H9 (cell line): ENCODE measurements at regions not wholly inside any gene's neighbourhood (a gene's known extent, or its start where the extent isn't known, plus 50 kb on each side); places are given as distances from the start of the nearest gene placed in this dataset.

Experiments
- DNase-seq: peaks from one replicate; pipeline ENCODE4 v3.0.0-alpha.2; 2017
- H2AFZ ChIP-seq: one replicate; pipeline ENCODE4 v1.6.1; 2013; ENCODE audit warnings: mild to moderate bottlenecking, low read length, control low read depth, moderate library complexity
- H2AK5ac ChIP-seq: 2 replicates; pipeline ENCODE4 v1.6.1; 2013; ENCODE audit warnings: low read length, control low read depth, mixed read lengths; ENCODE audit not compliant: insufficient read length
- H2BK120ac ChIP-seq: one replicate; pipeline ENCODE4 v1.6.1; 2013; ENCODE audit warnings: low read depth, mild to moderate bottlenecking, low read length, control low read depth, inconsistent platforms; ENCODE audit not compliant: poor library complexity, severe bottlenecking
- H2BK12ac ChIP-seq: 2 replicates; pipeline ENCODE4 v1.6.1; 2013; ENCODE audit warnings: low read length, control low read depth, mixed read lengths, low read depth; ENCODE audit not compliant: insufficient read length
- H2BK15ac ChIP-seq: 2 replicates; pipeline ENCODE4 v1.6.1; 2013; ENCODE audit warnings: low read depth, low read length, control low read depth
- H2BK20ac ChIP-seq: one replicate; pipeline ENCODE4 v1.6.1; 2013; ENCODE audit warnings: low read depth, mild to moderate bottlenecking, low read length, control low read depth, inconsistent platforms; ENCODE audit not compliant: poor library complexity, severe bottlenecking
- H2BK5ac ChIP-seq: 2 replicates; pipeline ENCODE4 v1.6.1; 2013; ENCODE audit warnings: low read length, control low read depth, mixed read lengths; ENCODE audit not compliant: insufficient read length
- H3K14ac ChIP-seq: 2 replicates; pipeline ENCODE4 v1.6.1; 2013; ENCODE audit warnings: low read length, control low read depth; ENCODE audit not compliant: insufficient read depth
- H3K18ac ChIP-seq: 2 replicates; pipeline ENCODE4 v1.6.1; 2013; ENCODE audit warnings: low read depth, mild to moderate bottlenecking, mixed read lengths, low read length, control low read depth; ENCODE audit not compliant: insufficient read length
- H3K23ac ChIP-seq: 2 replicates; pipeline ENCODE4 v1.6.1; 2013; ENCODE audit warnings: low read length, control low read depth, mixed read lengths, low read depth; ENCODE audit not compliant: insufficient read length
- H3K23me2 ChIP-seq: 2 replicates; pipeline ENCODE4 v1.6.1; 2013; ENCODE audit warnings: low read depth, mild to moderate bottlenecking, mixed read lengths, low read length, control low read depth; ENCODE audit not compliant: insufficient read length, poor library complexity, severe bottlenecking
- H3K27ac ChIP-seq: 2 replicates; pipeline ENCODE4 v1.5.1; 2013; ENCODE audit warnings: low read length, control low read depth, mixed read lengths, low read depth; ENCODE audit not compliant: insufficient read length
- H3K27me3 ChIP-seq: 2 replicates; pipeline ENCODE4 v1.6.1; 2013; ENCODE audit warnings: low read length, control low read depth, inconsistent platforms; ENCODE audit not compliant: insufficient read depth
- H3K4ac ChIP-seq: 2 replicates; pipeline ENCODE4 v1.6.1; 2013; ENCODE audit warnings: low read depth, mild to moderate bottlenecking, control low read depth, inconsistent platforms, low read length, moderate library complexity
- H3K4me1 ChIP-seq: 2 replicates; pipeline ENCODE4 v1.6.1; 2013; ENCODE audit warnings: low read length, control low read depth, inconsistent platforms; ENCODE audit not compliant: insufficient read depth
- H3K4me2 ChIP-seq: 2 replicates; pipeline ENCODE4 v1.6.1; 2013; ENCODE audit warnings: low read length, control low read depth, mixed read lengths; ENCODE audit not compliant: insufficient read length, insufficient read depth
- H3K56ac ChIP-seq: 2 replicates; pipeline ENCODE4 v1.6.1; 2013; ENCODE audit warnings: low read depth, mild to moderate bottlenecking, mixed read lengths, low read length, control low read depth; ENCODE audit not compliant: insufficient read length
- H3K79me1 ChIP-seq: 2 replicates; pipeline ENCODE4 v1.6.1; 2013; ENCODE audit warnings: low read depth, mild to moderate bottlenecking, moderate library complexity, low read length, control low read depth, inconsistent platforms; ENCODE audit not compliant: insufficient read depth, poor library complexity, severe bottlenecking
- H3K79me2 ChIP-seq: 2 replicates; pipeline ENCODE4 v1.6.1; 2013; ENCODE audit warnings: low read length, control low read depth, inconsistent platforms; ENCODE audit not compliant: insufficient read depth
- H3K9ac ChIP-seq: 2 replicates; pipeline ENCODE4 v1.6.1; 2013; ENCODE audit warnings: low read length, control low read depth, mixed read lengths; ENCODE audit not compliant: insufficient read length; ENCODE audit errors: extremely low read depth
- H3K9me3 ChIP-seq: one replicate; pipeline ENCODE4 v1.6.1; 2013; ENCODE audit warnings: low read depth, low read length, inconsistent platforms; ENCODE audit not compliant: control insufficient read depth
- H3T11ph ChIP-seq: one replicate; pipeline ENCODE4 v1.6.1; 2013; ENCODE audit warnings: mild to moderate bottlenecking, low read length, control low read depth, inconsistent platforms
- H4K20me1 ChIP-seq: one replicate; pipeline ENCODE4 v1.6.1; 2013; ENCODE audit not compliant: control insufficient read depth, insufficient read length, insufficient read depth
- H4K5ac ChIP-seq: 2 replicates; pipeline ENCODE4 v1.6.1; 2013; ENCODE audit warnings: low read depth, mild to moderate bottlenecking, mixed read lengths, low read length, control low read depth; ENCODE audit not compliant: insufficient read length
- H4K8ac ChIP-seq: replicated peaks from 2 replicates; pipeline ENCODE4 v1.6.1; 2013; ENCODE audit warnings: low read length, control low read depth, mixed read lengths, low read depth; ENCODE audit not compliant: insufficient read length
- H4K91ac ChIP-seq: 2 replicates; pipeline ENCODE4 v1.6.1; 2013; ENCODE audit warnings: low read depth, mild to moderate bottlenecking, moderate library complexity, mixed read lengths, low read length, control low read depth; ENCODE audit not compliant: insufficient read length
- H3K27ac Mint-ChIP-seq, 3 experiments: 2 replicates in 2 of 3; 3 replicates in 1 of 3; pipeline ENCODE4 v1.8.0; 2020 to 2021; ENCODE audit warnings: mixed read lengths in 3 of 3, mild to moderate bottlenecking in 1 of 3, moderate library complexity in 1 of 3
- H3K27me3 Mint-ChIP-seq: 2 replicates; pipeline ENCODE4 v1.8.0; 2021; ENCODE audit warnings: low read depth, mild to moderate bottlenecking, moderate library complexity, mixed read lengths
- H3K36me3 Mint-ChIP-seq, 3 experiments: 2 replicates in 2 of 3; 3 replicates in 1 of 3; pipeline ENCODE4 v1.8.0; 2020 to 2021; ENCODE audit warnings: low read depth in 3 of 3, mixed read lengths in 3 of 3; ENCODE audit not compliant: insufficient read depth in 1 of 3
- H3K4me1 Mint-ChIP-seq, 2 experiments: 2 replicates each; pipeline ENCODE4 v1.8.0; 2020; ENCODE audit warnings: mixed read lengths in 2 of 2
- H3K4me3 Mint-ChIP-seq, 2 experiments: 2 replicates in 1 of 2; 3 replicates in 1 of 2; pipeline ENCODE4 v1.8.0; 2020 to 2021; ENCODE audit warnings: mild to moderate bottlenecking in 2 of 2, mixed read lengths in 2 of 2, moderate library complexity in 1 of 2
- H3K9me3 Mint-ChIP-seq, 2 experiments: 2 replicates in 1 of 2; 3 replicates in 1 of 2; pipeline ENCODE4 v1.8.0; 2020; ENCODE audit warnings: mild to moderate bottlenecking in 2 of 2, mixed read lengths in 2 of 2, moderate library complexity in 1 of 2
- WGBS: extraction: QIAGEN DNeasy Blood & Tissue Kit; methylation state at CpG from one replicate; pipeline ENCODE4 v1.1.7; 2013; ENCODE audit warnings: missing lambda C conversion rate, low lambda C conversion rate, mixed read lengths; ENCODE audit not compliant: insufficient read length; ENCODE audit errors: extremely low coverage; 5-methylcytosine and 5-hydroxymethylcytosine counted together
- TF ChIP-seq, protein P1 (sequence below): fragments of 200-600 bp; sonication (generic); conservative IDR thresholded peaks from 3 replicates; pipeline ENCODE4 v1.8.0; 2021; ENCODE audit warnings: antibody characterized with exemption, mild to moderate bottlenecking

DNA sequence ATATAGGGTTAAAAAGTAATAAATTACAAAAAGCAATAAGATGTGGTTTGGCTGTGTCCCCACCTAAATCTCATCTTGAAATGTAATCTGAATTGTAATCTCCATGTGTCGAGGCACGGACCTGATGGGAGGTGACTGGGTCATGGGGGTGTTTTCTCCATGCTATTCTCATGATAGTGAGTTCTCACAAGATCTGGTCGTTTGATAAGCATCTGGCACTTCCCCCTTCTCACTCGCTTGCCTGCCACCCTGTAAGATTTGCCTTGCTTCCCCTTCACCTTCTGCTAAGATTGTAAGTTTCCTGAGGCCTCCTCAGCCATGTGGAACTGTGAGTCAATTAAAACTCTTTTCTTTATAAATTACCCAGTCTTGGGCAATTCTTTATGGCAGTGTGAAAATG, 577.4 kb downstream of the TBC1D4 start:
- H3K27ac Mint-ChIP-seq = 0 out of 7 replicates have a peak overlapping the region, but pooled peaks of 1 of the 3 experiments have one; percentile 31
- H3K23ac ChIP-seq = no peak overlapping the region
- H2AFZ ChIP-seq = no peak overlapping the region
- H3K9me3 Mint-ChIP-seq = no peaks in the 10 kb centered on the region
- H4K8ac ChIP-seq = no peak overlapping the region
- no peak overlapping the region for H2BK15ac ChIP-seq
- H3K9me3 ChIP-seq = no peaks in the 10 kb centered on the region
- no peak overlapping the region for H3K18ac ChIP-seq
- no peak overlapping the region for H3K9ac ChIP-seq
- H3K14ac ChIP-seq = no peak overlapping the region
- H4K20me1 ChIP-seq = no peaks in the 10 kb centered on the region
- H2BK120ac ChIP-seq = no peak overlapping the region
- H3K4ac ChIP-seq = no peak overlapping the region
- H3K79me2 ChIP-seq = no peaks in the 10 kb centered on the region
- H3K4me2 ChIP-seq = no peak overlapping the region
- H3K27me3 Mint-ChIP-seq = no peaks in the 10 kb centered on the region; the same call in none of the 2 replicates
- TF ChIP-seq, protein P1, sequence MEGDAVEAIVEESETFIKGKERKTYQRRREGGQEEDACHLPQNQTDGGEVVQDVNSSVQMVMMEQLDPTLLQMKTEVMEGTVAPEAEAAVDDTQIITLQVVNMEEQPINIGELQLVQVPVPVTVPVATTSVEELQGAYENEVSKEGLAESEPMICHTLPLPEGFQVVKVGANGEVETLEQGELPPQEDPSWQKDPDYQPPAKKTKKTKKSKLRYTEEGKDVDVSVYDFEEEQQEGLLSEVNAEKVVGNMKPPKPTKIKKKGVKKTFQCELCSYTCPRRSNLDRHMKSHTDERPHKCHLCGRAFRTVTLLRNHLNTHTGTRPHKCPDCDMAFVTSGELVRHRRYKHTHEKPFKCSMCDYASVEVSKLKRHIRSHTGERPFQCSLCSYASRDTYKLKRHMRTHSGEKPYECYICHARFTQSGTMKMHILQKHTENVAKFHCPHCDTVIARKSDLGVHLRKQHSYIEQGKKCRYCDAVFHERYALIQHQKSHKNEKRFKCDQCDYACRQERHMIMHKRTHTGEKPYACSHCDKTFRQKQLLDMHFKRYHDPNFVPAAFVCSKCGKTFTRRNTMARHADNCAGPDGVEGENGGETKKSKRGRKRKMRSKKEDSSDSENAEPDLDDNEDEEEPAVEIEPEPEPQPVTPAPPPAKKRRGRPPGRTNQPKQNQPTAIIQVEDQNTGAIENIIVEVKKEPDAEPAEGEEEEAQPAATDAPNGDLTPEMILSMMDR = no peak
- WGBS = no CpG with 5 or more reads among the region's 4 CpGs
- no peak overlapping the region for H2BK12ac ChIP-seq
- H3K27me3 ChIP-seq = no peaks in the 10 kb centered on the region
- no peak overlapping the region for H4K91ac ChIP-seq
- no peaks in the 10 kb centered on the region for H3K79me1 ChIP-seq
- no peaks in the 10 kb centered on the region for H3K4me1 ChIP-seq
- H2AK5ac ChIP-seq = no peak overlapping the region
- H4K5ac ChIP-seq = no peak overlapping the region
- no peaks in the 10 kb centered on the region for H3K36me3 Mint-ChIP-seq
- no peak overlapping the region for H3T11ph ChIP-seq
- H2BK20ac ChIP-seq = no peak overlapping the region
- H3K23me2 ChIP-seq = no peaks in the 10 kb centered on the region
- no peak overlapping the region for H3K27ac ChIP-seq
- H3K4me1 Mint-ChIP-seq = no peaks in the 10 kb centered on the region
- H3K56ac ChIP-seq = no peak overlapping the region
- no peak for DNase-seq
- no peak overlapping the region for H3K4me3 Mint-ChIP-seq
- no peak overlapping the region for H2BK5ac ChIP-seq
